ENCODE measurements at regions not wholly inside any gene's neighbourhood (a gene's known extent, or its start where the extent isn't known, plus 50 kb on each side); places are given as distances from the start of the nearest gene placed in this dataset.

- H4K20me1 ChIP-seq (replicated peaks; ENCODE audit: control insufficient read depth, insufficient read depth, low read length): no peaks in the 10 kb centered on the region
- intact Hi-C loops (cut with micrococcal nuclease) (no loop called here), in situ Hi-C loops (cut with MboI) (no loop called here)
- H3K9me3 ChIP-seq (replicated peaks; ENCODE audit: control insufficient read depth, insufficient read depth, low read depth, low read length): no peaks in the 10 kb centered on the region
- H2AFZ ChIP-seq (ENCODE audit: low read depth, low read length): no peak overlapping the region
- H3K4me3 ChIP-seq: no peak overlapping the region
- no peaks in the 10 kb centered on the region for H3K27me3 ChIP-seq (ENCODE audit: control insufficient read depth in 2 of 2, insufficient read depth in 2 of 2, low read length in 2 of 2)
- POLR2A ChIA-PET: no interaction called here
- no peak for TF ChIP-seq ZNF311 (CRISPR knock-in tag; IDR thresholded peaks at IDR 0.05)
- TF ChIP-seq ZBED1 (IDR thresholded peaks at IDR 0.05): no peak
- no peak for TF ChIP-seq BRF2 (IDR thresholded peaks at IDR 0.05; ENCODE audit: borderline replicate concordance, insufficient read depth, insufficient read length)
- TF ChIP-seq KLF1 (tag; IDR thresholded peaks at IDR 0.05): no peak
- TF ChIP-seq DLX4 (CRISPR knock-in tag; IDR thresholded peaks at IDR 0.05): no peak
- no peak for TF ChIP-seq ZNF512 (tag; IDR thresholded peaks at IDR 0.05)
- no peak for TF ChIP-seq CBX5 (IDR thresholded peaks at IDR 0.05; ENCODE audit: borderline replicate concordance, low read depth)
- TF ChIP-seq ZNF232 (CRISPR knock-in tag; IDR thresholded peaks at IDR 0.05): no peak
- H3K9ac ChIP-seq (ENCODE audit: insufficient read depth in 1 of 2, low read depth in 2 of 2, low read length in 2 of 2): no peak overlapping the region
- CTCF ChIA-PET (ENCODE audit: low intra/inter-chr PET ratio): no interaction called here
- H3K79me2 ChIP-seq (ENCODE audit: control insufficient read depth, insufficient read depth, low read length): no peaks in the 10 kb centered on the region
- WGBS (ENCODE audit: insufficient coverage, low coverage, missing lambda C conversion rate): 26% methylated on average over 1 of the region's 1 CpG
- DNase-seq (ENCODE audit: extremely low read depth in 1 of 4, low spot score in 3 of 4) (no peak), FAIRE-seq (no peak), ATAC-seq (no peak)
- H3K36me3 ChIP-seq (ENCODE audit: control insufficient read depth, insufficient read depth, low read length): no peaks in the 10 kb centered on the region
- H3K4me1 ChIP-seq (replicated peaks in 1 of 2; ENCODE audit: control insufficient read depth in 2 of 2, insufficient read depth in 2 of 2, low read length in 2 of 2): no peaks in the 10 kb centered on the region
- no peaks in the 10 kb centered on the region for H3K9me1 ChIP-seq (ENCODE audit: control insufficient read depth, insufficient read depth, low read length)
- no peak overlapping the region for H3K27ac ChIP-seq (ENCODE audit: extremely low read depth, low read depth, low read length)
- BruUV-seq (replicated peaks): no TSS peak
- H3K4me2 ChIP-seq (ENCODE audit: insufficient read depth, low read length): no peak overlapping the region
Observed at GRCh38 chr3:164408326-164408725, 670.0 kb downstream of the SI start.
